Testis (tissue), 2 donors: ENCODE measurements at regions not wholly inside any gene's neighbourhood (a gene's known extent, or its start where the extent isn't known, plus 50 kb on each side); places are given as distances from the start of the nearest gene placed in this dataset.

Experiments used
- POLR2A ChIP-seq: fragments of 450-650 bp; IDR thresholded peaks from one replicate; pipeline ENCODE4 v1.6.1; 2017; ENCODE audit warnings: antibody characterized with exemption, mild to moderate bottlenecking, moderate library complexity
- TF ChIP-seq, protein P1 (sequence below), 3 experiments: fragments of 450-650 bp in 2 of 3; fragments of 200-600 bp in 1 of 3; sonication (generic) in 1 of 3; IDR thresholded peaks; one replicate each; pipeline ENCODE4 v1.5.1; 2016 to 2019; ENCODE audit warnings: antibody characterized with exemption in 3 of 3, mild to moderate bottlenecking in 2 of 3, moderate library complexity in 1 of 3

DNA sequence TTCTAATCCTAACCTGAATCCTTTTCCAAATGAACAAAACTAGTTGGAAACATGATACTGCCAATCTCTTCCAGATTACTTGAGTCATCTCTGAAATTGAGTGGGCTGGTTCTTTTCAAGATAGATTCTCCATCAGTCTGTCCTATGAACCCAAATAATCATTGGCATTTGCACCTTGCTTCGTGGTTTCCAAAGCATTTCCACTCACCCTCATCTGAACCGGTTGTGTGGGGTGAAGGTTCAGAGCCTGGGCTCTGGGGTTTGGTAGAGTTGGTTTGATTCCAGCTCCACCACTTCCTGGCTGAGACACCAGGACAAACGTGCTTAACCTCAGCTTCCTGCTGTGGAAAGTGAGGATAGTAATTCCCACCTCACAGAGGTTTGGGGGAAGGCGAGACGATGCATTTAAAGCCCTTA lies 206.4 kb upstream of the E2F8 start:
- TF ChIP-seq, protein P1, sequence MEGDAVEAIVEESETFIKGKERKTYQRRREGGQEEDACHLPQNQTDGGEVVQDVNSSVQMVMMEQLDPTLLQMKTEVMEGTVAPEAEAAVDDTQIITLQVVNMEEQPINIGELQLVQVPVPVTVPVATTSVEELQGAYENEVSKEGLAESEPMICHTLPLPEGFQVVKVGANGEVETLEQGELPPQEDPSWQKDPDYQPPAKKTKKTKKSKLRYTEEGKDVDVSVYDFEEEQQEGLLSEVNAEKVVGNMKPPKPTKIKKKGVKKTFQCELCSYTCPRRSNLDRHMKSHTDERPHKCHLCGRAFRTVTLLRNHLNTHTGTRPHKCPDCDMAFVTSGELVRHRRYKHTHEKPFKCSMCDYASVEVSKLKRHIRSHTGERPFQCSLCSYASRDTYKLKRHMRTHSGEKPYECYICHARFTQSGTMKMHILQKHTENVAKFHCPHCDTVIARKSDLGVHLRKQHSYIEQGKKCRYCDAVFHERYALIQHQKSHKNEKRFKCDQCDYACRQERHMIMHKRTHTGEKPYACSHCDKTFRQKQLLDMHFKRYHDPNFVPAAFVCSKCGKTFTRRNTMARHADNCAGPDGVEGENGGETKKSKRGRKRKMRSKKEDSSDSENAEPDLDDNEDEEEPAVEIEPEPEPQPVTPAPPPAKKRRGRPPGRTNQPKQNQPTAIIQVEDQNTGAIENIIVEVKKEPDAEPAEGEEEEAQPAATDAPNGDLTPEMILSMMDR (IDR thresholded peaks at IDR 0.05) = no peak
- TF ChIP-seq POLR2A = no peak
